HG03139 (cell line): ENCODE measurements at regions not wholly inside any gene's neighbourhood (a gene's known extent, or its start where the extent isn't known, plus 50 kb on each side); places are given as distances from the start of the nearest gene placed in this dataset.
"Not testable (repeated sequence)": the region's sequence is repeated elsewhere in the genome, so short reads cannot be mapped to it uniquely, and the experiment has no call there.

Experiments used
- ATAC-seq: cut with Tn5 transposase; IDR thresholded peaks from one replicate; pipeline ENCODE4 v1.9.1; 2021; ENCODE audit not compliant: unreplicated experiment

DNA sequence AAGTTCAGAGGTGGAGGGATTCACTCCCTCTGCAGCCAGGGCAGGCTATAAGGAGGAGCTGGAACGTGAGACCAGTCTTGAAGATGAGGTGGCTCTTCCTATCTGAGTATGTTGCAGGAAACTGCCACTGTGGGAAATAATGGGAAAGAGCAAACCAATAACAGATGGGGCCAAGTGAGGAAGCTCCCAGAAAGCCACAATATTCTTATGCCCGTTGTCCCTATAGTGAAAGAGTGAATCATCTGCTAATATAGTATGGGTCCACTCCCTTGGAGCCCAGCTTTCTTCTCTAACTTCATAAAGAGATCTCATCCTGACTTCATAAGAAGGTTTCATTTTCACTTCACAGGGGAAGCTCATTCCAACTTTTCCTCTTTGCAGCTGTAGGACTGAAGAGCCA lies 206.4 kb downstream of the BLID start:
- ATAC-seq, result no peak

DNA sequence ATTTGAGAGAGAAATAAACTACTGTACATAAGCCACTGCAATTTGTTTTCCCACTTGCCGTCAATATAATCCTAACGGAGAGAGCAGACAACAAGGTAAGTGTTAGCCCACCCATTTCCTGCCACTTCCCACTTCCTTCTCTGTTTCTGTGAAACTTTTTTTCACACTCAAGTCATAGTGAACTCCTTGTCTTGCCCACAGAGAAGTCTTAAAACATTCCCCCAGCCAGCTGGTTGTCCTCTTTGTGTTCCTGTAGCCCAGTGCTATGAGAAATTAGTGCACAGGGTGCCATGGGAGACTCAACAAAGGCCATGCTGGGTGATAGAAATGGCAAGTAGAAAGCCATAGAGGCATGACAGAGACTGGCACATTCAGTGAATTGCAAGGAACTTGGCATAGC lies 208.6 kb downstream of the BLID start:
- ATAC-seq, result no peak

DNA sequence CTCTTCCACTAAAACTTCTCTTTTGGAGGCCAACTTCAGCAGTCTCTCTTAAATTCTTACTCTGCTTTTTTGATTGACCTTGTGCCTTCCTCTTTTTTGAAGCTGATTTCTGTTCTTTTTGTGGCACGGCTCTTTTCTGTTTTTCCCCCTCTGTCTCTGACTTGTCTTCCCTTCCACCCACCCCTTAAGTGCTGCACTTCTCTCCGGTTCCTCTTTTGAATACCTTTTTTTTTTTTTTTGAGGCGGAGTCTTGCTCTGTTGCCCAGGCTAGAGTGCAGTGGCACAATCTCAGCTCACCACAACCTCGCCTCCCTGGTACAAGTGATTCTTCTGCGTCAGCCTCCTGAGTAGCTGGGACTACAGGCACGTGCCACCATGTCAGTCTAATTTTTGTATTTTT lies 211.9 kb downstream of the BLID start:
- no peak for ATAC-seq

GRCh38 chr11:121901886-121902285 lies 214.1 kb downstream of the BLID start:
- ATAC-seq, result no peak

DNA sequence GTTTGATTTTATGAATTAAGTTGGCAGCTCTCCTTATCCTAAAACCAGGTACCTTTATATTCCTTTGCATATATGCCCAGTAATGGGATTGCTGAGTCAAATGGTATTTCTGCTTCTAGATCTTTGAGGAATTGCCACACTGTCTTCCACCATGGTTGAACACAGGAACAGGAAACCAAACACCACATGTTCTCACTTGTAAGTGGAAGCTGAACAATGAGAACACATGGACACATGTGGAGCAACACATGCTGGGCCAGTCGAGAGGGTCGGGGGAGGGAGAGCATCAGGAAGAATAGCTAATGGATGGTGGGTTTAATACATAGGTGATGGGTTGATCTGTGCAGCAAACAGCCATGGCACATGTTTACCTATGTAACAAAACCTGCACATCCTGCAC lies 214.6 kb downstream of the BLID start:
- ATAC-seq, result not testable (repeated sequence)

DNA sequence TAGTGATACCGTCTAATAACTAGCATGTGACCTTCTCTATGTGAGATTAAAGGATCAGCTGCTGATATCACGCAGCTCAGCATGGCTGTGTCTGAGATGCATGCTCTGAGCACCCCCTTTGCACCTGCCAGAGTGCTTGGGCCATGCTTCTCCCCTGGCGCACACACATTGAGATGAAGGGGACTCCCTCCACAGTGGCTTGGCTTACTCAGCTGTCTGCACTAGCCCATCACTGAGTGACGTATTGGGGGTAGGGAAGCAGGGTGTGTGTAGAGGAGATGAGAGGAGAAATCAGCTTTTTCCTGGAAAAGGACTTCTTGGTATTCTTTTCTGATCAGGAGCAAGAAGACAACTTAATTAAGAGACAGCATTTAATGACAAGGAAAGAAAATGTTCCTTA lies 216.5 kb downstream of the BLID start:
- no peak for ATAC-seq

- ATAC-seq, result no peak
These were observed 217.1 kb downstream of the BLID start for GRCh38 chr11:121898903-121899302.

DNA sequence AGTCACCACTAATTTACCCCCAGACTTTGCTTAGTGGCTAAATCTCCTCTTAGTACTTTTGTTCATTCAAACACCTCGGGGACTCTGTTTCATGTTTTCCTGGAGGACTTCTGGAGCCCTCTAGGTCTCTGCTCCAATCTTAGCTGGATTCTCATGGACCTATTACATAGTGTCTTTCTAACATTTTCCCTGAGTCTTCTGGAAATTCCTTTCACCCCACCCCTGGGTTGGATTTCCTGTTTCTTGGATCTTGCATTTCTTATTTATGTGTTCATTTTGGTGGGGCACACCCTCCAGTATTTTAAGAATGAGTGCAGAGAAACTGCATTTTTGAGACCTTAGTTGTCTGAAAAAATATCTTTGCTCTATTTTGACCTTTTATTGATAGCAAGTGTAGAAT lies 220.1 kb downstream of the BLID start:
- no peak for ATAC-seq

GRCh38 chr11:121894581-121894980 lies 221.4 kb downstream of the BLID start:
- no peak for ATAC-seq

DNA sequence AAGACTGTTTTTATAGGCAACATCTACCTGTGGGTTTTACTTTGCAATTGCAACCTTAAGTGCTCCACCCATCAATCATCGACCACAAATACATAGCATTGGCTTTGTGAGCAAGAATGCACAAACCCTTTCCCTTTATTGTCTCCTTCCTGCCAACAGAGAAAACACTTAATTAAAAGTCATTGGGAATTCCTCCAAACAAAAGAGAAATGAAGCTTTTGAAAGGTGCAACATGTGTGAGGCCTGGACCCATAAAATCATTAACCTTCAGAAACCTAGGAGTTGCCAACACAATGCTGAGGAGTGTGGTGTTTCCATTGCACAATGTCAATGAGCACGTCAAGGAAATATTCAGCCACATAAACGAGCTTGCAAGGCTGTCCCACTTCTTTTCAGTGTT lies 223.2 kb downstream of the BLID start:
- ATAC-seq, result no peak

DNA sequence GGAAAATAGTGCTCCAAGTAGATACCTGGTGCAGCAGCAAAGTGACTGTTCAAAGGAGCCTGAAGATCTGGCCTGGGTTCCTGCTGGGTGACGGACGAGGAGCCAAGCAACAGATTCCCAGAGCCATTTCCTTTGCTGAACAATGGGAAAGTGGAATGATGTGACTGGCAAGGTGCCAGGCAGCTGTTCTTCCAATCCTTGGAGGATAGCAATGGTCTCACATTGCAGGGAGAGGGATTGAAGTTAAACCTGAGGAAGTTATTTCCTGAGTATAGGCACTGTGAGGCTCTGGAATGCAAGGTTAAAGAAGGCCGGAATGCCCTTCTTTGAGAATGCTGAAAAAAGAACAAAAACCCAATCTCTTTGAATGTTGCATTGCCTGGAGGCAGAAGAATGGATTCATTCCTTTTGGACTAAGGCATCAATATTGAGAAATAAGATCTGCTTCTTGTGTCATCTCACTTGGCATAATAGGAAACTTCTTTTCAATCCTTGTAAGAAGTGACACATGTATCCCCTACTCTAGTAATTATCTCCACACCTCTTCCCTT lies 223.8 kb downstream of the BLID start:
- ATAC-seq, result no peak

DNA sequence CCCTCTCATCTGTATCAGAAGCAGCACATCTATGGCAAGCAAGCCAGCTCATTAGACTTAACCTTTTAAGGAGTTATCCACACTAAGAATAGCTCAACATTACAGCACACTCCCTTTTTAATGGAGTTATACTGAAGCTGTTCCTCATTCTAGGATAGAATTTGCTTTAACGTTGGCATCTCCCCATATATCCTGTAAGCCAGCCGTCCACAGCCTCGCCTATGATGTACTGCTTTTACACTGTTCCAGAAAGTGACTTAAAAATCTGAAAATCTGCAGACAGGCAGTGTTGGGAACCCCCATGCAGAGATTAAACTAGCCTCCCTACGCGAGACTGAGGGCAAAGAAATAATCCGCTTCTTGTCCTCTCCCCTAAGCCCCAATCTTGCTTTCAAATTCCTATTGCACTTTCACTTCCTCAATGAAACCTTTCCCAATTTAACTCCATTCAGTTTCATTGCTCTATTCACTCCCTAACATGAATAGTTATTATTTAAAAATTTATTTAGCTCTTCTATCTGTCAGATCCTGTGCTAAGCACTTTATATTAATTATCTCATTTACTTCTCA lies 225.0 kb downstream of the BLID start:
- no peak for ATAC-seq

DNA sequence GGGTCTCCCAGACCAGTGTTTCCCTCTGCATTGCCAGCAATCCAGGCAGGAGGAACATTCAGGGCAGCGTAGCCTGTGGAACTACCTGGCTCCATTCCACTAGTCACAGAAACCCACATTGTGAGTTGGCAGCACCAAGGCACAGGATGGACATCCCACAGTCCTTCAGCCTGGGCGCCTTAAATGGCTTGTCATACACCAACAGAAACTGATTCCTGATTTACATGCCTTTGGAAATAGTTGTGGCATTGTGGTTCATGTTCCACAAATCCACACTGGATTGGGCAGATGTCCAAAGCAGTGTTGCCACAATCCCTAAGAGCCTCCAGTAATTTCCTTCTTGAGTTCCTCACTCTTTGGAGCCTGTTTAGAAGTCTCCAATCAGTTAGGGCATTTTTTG lies 225.6 kb downstream of the BLID start:
- no peak for ATAC-seq

GRCh38 chr11:121889931-121890330 lies 226.1 kb downstream of the BLID start:
- ATAC-seq, result no peak

GRCh38 chr11:121889186-121889585 lies 226.8 kb downstream of the BLID start:
- no peak for ATAC-seq

DNA sequence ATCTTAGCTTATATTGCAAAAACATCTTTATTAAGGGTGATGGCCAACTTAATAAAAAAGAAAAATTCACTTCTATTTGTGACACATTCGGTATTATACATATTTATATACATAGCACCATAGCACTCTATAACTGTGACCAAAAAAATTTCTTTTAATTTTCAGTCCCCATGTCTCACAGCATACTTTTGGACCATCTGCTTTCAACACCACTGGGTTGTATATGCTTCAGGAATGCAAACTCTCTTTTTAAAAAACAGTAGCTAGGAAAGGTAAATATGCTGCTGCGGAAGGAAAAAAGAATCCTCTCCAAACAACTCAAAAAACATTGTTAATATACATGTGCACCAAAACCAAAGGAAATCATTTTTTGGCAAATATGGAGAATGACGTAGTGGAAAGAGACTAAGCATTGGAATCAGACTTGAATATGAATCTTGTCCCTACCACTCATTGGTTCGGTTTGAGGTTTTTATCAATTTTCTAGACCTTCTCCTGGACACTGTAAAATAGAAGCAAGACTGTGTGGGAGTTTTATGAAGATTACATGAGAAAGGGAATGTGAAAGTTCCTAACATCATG lies 227.9 kb downstream of the BLID start:
- ATAC-seq, result no peak

GRCh38 chr11:121887569-121887968 lies 228.4 kb downstream of the BLID start:
- ATAC-seq, result no peak

- no peak for ATAC-seq
These were observed 229.0 kb downstream of the BLID start for GRCh38 chr11:121886996-121887395.

- no peak for ATAC-seq
These were observed 229.8 kb downstream of the BLID start for GRCh38 chr11:121886005-121886734.

GRCh38 chr11:121884626-121885025 lies 231.4 kb downstream of the BLID start:
- ATAC-seq, result no peak

GRCh38 chr11:121881806-121882205 lies 234.2 kb downstream of the BLID start:
- no peak for ATAC-seq

DNA sequence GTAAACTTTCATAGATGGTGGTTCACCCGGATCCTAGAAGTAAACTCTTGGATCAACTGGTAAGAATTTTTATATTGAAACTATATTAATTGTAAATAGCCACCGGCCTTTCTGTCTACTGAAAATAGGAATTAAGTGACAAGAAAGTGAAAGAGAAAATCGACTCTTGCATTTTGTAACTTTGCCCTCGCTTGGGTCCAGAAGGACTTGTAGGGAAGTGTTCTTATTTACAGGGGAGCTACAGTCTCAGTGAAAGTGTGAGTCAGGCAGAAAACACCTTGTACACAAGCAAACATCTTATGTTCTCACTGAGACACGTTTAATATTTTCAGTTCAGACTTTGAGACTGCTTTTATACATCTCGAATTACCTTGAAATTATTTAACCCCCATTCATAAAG lies 238.9 kb downstream of the BLID start:
- ATAC-seq, result no peak
